ENCODE measurements at regions not wholly inside any gene's neighbourhood (a gene's known extent, or its start where the extent isn't known, plus 50 kb on each side); places are given as distances from the start of the nearest gene placed in this dataset.

DNA sequence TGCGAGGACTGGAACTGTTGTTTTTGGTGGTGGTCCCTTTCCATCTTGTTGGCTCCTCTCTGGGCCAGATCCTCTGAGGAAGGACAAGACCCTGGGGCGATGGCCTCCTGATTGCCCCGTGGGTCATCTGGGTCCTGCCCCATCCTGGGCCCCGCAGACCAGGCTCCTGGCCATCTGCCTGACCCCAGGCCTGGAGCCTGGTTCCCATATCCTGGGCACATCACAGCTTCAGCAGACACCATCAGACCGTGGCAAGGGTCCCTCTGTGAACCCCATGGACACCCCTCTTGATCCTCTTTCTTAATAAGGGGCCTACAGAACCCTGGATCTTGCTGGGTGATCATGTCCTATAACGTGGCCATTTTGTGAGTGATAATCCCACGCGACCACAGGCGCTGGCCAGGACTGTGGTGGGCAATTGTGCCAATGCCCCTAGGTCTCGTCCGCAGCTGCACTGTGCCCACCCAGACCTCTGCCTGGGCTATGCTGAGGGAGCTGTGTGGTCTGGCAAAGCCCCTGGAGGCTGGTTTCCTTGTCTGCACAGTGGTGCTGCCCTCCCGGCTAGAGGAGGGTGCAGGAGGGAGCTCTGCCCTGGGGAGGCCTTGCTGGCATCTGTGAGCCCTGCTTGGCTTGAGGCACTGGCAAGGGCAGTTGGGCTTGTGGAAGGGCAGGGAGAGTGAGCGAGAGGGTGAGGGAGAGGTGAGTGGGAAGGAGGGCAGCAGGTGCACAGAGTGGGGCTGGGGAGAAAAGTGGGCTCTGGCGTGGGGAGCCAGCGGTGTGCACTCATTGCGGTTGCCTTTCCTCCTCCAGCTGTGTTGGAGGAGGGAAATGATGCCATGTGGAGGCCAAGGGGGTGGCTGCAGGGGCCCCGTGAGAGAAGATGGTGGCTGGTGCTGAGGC lies 53.1 kb upstream of the PRR23E start:
- no peak for DNase-seq

DNA sequence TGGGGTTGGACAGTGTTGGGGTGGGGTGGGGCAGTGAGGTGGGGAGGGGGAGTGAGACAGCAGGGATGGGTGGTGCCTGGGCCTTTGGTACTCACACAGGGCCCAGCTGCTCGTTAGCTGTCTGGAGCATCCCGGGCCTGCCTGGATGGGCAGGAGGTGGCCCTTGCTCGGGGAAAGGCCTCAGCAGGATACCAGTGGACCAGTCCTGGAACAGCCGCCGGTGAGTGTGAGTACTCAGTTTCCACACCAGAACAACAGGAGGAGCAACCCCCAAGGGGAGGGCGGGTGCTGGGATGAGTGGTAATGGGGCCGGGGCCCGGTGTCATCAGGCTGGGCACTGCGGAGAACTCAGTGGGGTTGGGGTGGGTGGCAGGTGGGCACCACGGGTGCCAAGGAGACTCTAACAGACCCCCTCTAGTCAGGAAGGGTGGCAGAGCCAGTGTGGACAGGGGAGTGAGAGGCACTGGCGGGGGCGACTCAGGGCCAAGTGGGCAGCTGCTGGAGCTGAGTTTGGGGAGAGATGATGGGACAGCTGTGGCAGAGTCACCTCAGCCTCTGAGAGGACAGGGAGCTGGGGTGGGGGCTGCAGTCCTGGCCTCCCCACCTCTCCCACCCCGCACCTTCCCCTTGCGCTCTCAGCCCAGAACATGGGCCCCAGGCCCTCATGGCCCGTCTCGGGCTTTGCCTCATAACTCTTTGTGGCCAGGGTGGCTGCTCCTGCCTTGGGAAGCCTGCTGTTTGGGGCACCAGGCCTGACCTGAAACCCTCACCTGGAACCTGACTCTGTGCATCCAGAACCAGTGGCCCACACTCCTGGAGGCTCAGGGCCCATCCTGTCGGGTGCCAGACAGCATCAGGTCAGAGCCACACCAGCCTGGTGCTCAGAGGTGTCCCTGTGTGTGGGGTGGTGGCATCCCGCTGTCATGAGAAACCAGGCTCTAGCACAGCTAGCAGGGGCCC lies 52.1 kb upstream of the PRR23E start:
- no peak for DNase-seq

DNA sequence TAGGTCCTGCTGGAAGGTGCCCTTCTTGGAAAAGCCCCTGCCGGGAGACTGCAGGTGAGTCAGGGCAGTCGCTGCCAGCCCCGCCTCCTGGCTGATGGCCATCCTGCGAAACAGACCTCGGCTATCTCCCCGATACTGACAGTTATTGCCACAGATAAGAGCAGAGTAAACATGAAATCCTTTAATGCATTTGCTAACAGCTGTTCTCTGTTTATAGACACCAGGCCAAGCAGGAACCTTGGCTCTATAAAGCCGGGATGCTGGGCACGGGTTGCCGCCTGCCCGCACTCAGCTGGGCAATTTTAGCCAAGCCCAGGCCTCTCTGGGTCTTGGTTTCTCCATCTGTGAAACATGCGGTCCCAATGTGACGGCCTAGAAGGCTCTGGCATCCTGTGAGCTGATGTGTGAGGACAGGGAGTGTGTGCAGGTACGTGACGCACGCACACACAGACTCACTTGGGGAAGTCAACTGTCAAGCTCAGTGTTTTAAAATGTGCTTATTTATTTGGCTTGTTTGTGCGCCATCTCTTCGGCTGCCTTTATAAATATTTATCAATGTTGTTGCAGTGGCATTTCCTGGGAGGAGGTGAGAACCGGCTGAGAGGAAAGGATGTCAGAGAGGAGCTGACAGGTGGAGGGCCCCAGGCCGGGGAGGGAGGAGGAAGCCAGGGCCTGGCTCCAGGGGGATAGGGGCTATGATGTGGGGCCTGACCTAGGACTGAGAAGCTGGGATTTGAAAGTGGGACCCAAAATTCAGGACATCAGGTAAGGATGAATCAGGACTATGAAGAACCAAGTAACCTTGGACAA lies 50.8 kb upstream of the PRR23E start:
- peak; percentile 56 for DNase-seq
